Stomach smooth muscle (tissue), 2 donors: ENCODE measurements at regions not wholly inside any gene's neighbourhood (a gene's known extent, or its start where the extent isn't known, plus 50 kb on each side); places are given as distances from the start of the nearest gene placed in this dataset.

ENCODE experiments used
- H3K27ac ChIP-seq: one replicate; pipeline ENCODE4 v1.7.0; 2013; ENCODE audit warnings: mild to moderate bottlenecking, low read length, inconsistent platforms
- H3K27me3 ChIP-seq, 2 donors: one replicate each; pipeline ENCODE4 v1.7.0; 2013; ENCODE audit warnings: low read length in 2 of 2; ENCODE audit not compliant: insufficient read depth in 2 of 2, control insufficient read depth in 1 of 2
- H3K36me3 ChIP-seq, 2 donors: one replicate each; pipeline ENCODE4 v1.7.0; 2013; ENCODE audit warnings: low read length in 2 of 2; ENCODE audit not compliant: control insufficient read depth in 2 of 2, insufficient read depth in 2 of 2
- H3K4me1 ChIP-seq: one replicate; pipeline ENCODE4 v1.7.0; 2013; ENCODE audit warnings: low read length; ENCODE audit not compliant: control insufficient read depth, insufficient read depth
- H3K4me3 ChIP-seq, 2 donors: one replicate each; pipeline ENCODE4 v1.7.0; 2013; ENCODE audit warnings: low read length in 2 of 2
- H3K9ac ChIP-seq, 2 donors: one replicate each; pipeline ENCODE4 v1.7.0; 2013; ENCODE audit warnings: low read length in 2 of 2, mild to moderate bottlenecking in 1 of 2
- H3K9me3 ChIP-seq, 2 donors: one replicate each; pipeline ENCODE4 v1.7.0; 2013; ENCODE audit warnings: low read length in 2 of 2; ENCODE audit not compliant: control insufficient read depth in 2 of 2
- donor health status: healthy.
- donor health status: Pancreatic carcinoma.

DNA sequence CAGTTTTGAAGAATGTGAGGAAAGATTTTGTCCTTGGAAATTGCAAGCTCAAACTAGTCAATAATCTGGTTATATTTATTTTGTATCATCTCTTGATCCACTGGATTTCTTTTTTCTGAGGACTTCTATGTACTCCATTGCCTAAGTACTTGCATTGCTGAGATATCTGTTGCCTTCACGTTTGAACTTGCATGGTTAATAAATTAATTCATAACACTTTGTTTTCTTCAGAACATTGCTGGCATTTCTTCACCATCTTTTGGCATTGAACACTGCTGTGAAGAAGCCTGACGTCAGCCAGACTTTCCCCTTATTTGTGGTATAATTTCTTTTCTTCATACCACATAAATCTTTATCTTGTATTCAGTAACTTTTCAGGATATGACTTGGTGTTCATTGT, 246.0 kb upstream of the KIF2A start:
- H3K27me3 ChIP-seq: no peaks in the 10 kb centered on the region
- no peak overlapping the region for H3K27ac ChIP-seq
- no peaks in the 10 kb centered on the region for H3K4me1 ChIP-seq
- no peaks in the 10 kb centered on the region for H3K9me3 ChIP-seq
- no peak overlapping the region for H3K9ac ChIP-seq
- no peaks in the 10 kb centered on the region for H3K36me3 ChIP-seq
- H3K4me3 ChIP-seq: no peak overlapping the region

DNA sequence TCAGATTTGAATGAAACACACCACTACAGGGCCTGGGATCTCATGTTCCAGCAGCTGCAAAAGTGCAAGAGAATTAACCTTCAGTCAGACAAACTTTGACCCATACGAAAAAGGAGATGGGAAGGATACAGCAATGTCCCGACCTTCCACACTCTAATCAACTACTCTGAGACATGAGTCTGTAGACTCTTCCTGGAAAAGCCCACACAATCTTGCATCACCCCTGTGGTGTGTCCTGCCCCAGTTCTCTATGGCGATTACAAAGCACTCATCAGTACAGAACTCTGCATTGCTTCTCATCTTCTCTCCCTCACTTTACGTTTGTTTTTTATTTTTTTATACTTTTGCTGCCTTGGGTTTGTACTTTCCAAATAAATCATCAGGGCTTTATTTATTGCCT, 241.0 kb upstream of the KIF2A start:
- Histone ChIP-seq H3K9ac (no peak overlapping the region), H3K36me3 (no peaks in the 10 kb centered on the region), H3K27me3 (no peaks in the 10 kb centered on the region)

DNA sequence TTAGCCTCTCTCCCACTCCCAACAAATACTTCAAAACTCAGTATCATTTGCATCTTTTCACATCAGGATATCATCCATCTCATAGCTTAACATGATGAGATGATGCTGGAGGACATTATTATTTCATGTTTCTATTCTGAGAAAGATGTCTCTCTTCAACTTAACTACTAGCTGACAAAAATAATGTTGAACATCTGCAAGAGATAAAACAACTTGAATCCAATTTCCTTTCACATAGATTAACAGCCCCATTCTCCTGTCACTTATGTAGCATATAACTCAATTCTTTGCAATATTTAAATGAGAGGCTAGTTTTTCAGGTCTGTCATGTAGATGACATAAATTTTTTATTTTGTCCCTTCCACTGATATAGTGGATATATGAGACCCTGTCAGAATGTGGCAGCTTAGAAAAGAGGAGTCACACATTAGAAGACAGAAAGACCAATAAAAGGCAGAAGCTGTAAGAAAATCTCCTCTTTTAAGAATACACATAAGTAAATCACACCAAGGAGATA, 239.2 kb upstream of the KIF2A start:
- Histone ChIP-seq H3K27ac (no peak overlapping the region), H3K36me3 (no peaks in the 10 kb centered on the region), H3K4me3 (no peak overlapping the region), H3K27me3 (no peaks in the 10 kb centered on the region), H3K9ac (no peak overlapping the region), H3K9me3 (no peaks in the 10 kb centered on the region), H3K4me1 (no peaks in the 10 kb centered on the region)

More for the DNA sequence above, 241.0 kb upstream of the KIF2A start:
- Histone ChIP-seq H3K4me3 (no peak overlapping the region), H3K9me3 (no peaks in the 10 kb centered on the region), H3K4me1 (no peaks in the 10 kb centered on the region), H3K27ac (no peak overlapping the region)

DNA sequence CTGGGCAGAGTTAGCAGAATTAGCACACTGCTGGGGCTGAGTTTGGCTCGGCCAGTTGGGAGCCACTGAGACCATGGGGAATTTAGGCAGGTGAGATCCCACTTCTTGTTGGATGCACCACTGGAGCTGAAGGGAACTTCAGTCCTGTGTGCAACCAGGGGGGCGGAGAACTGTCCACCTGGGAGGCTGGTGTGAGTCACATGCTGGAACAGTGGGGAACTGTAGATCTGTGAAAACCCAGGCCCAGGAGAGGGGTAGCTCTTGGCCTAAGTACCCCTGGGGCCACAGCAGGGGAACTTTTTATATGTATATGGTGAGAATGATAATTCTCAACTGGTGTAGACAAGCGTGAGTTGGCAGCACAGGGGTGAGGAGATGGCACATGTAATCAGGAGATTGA, 237.5 kb upstream of the KIF2A start:
- H3K9me3 ChIP-seq: no peaks in the 10 kb centered on the region
- H3K27ac ChIP-seq: no peak overlapping the region
- no peak overlapping the region for H3K4me3 ChIP-seq
- no peak overlapping the region for H3K9ac ChIP-seq
- no peaks in the 10 kb centered on the region for H3K36me3 ChIP-seq
- H3K4me1 ChIP-seq: no peaks in the 10 kb centered on the region
- H3K27me3 ChIP-seq: no peaks in the 10 kb centered on the region

DNA sequence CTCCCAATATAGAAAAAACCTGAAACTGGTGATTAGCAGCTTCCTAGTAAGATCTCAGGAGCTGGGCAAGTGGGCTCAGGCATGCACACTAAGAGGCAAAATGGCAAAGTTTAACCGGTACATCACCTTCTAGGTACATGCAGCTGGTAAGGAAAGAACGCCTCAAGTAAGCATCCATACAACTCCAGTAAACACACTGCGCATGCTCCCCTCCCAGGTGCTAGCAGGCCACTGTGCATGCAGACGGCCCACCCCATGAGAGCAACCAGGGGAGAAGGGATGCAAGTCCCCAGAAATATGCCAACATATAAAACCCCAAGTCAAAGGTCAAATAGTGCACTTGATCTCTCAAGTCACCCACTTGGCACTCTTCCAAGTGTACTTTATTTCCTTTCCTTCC, 228.6 kb upstream of the KIF2A start:
- no peaks in the 10 kb centered on the region for H3K9me3 ChIP-seq
- no peak overlapping the region for H3K27ac ChIP-seq
- H3K4me3 ChIP-seq: no peak overlapping the region
- no peak overlapping the region for H3K9ac ChIP-seq
- no peaks in the 10 kb centered on the region for H3K4me1 ChIP-seq
- H3K27me3 ChIP-seq: no peaks in the 10 kb centered on the region
- no peaks in the 10 kb centered on the region for H3K36me3 ChIP-seq

DNA sequence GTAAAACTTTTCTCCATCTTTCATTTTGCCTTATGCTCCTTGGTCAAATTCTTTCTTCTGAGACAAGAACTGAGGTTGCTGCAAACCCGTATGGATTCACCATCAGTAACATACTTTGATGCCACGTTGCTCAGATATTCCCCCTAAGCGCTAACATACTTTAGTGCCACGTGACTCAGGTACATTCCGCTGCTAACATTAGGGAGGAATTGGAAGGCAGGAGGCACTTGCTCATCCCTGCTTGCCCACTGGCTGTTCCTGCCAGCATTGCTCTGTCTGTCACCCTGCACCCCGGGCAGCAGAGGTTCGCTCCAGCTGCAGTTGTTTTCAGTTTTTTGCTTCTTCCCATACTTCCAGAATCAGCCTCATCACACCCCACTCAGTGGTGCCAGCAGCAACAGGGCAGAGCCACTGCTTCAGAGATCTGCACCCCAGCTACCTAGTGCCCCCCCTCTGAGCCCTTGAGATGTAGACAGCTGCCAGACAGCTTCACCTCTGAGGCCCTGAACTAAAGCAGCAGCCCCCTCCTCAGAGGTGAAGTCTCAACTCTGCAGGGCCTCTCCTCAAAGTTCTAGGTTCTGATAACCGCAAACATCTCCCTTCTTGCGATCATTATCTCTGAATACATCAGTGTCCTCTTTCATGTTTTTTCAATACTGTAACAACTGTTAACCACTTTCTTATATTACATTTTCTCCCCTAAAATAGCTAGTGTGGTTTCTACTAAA, 228.0 kb upstream of the KIF2A start:
- H3K4me3 ChIP-seq: no peak overlapping the region
- H3K27ac ChIP-seq: no peak overlapping the region
- no peaks in the 10 kb centered on the region for H3K36me3 ChIP-seq
- no peaks in the 10 kb centered on the region for H3K27me3 ChIP-seq
- no peak overlapping the region for H3K9ac ChIP-seq
- no peaks in the 10 kb centered on the region for H3K4me1 ChIP-seq
- no peaks in the 10 kb centered on the region for H3K9me3 ChIP-seq

DNA sequence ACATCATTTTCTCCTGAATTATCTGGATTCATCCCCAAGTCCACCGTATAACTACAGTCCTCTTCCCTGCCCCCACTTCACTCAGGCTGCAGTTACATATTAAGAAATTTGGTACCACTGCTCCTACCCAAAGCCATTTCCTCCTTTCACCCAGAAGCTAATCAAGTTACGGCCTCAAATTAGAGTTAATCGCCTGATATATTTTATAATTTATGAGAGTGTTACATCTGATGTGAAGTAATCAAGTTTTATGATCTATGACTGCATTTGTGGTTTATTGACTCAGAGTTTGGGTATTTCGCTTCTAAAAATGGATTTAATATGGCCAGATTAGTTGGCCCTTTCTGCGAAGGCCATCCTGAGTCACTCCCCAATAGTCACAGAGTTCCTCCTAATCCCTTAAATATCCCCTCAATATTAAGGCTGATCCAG, 223.6 kb upstream of the KIF2A start:
- Histone ChIP-seq H3K4me1 (no peaks in the 10 kb centered on the region), H3K36me3 (no peaks in the 10 kb centered on the region), H3K4me3 (no peak overlapping the region), H3K27me3 (no peaks in the 10 kb centered on the region), H3K27ac (no peak overlapping the region), H3K9ac (no peak overlapping the region), H3K9me3 (no peaks in the 10 kb centered on the region)

DNA sequence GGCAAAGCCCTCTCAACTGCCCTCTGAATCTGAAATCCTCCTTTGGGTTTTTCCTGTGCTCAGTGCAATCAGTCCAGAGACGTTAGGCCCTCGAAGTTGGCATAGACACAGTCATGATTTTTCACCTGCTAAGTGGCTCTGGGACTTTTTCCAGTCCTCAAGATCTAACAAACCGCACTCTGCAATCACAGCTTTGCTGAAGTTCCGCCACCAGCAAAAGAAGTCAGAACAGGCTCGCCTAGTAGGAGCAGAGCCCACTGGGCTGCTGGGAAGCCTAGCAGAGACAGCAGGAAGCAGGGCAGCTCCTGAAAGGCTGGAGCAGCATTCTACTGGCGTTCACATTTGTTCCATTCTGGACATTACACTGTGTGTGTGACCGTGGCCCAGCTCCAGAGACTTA, 222.8 kb upstream of the KIF2A start:
- no peaks in the 10 kb centered on the region for H3K27me3 ChIP-seq
- H3K27ac ChIP-seq: no peak overlapping the region
- H3K9ac ChIP-seq: no peak overlapping the region
- H3K4me1 ChIP-seq: no peaks in the 10 kb centered on the region
- no peaks in the 10 kb centered on the region for H3K9me3 ChIP-seq
- no peak overlapping the region for H3K4me3 ChIP-seq
- no peaks in the 10 kb centered on the region for H3K36me3 ChIP-seq

DNA sequence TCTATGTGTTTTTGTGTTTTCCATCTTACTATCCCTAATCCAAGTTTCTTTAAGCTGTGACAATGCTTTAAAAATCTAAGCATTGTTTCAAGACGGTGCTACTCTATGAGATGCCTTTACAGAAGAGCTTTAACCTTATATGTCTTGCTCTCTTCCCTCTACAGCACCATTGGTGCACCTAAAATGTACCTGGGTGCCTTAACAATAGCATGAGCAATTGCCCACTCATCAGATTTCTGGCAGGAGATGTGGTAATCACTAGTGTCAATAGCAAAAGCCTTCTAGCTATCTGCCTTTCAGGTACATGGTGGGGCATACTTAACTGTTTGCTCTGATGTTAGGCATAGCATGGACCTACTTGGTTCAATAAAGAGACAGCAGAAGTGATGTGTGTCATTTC, 222.3 kb upstream of the KIF2A start:
- H3K27ac ChIP-seq: no peak overlapping the region
- no peaks in the 10 kb centered on the region for H3K27me3 ChIP-seq
- H3K4me3 ChIP-seq: no peak overlapping the region
- no peaks in the 10 kb centered on the region for H3K4me1 ChIP-seq
- H3K9ac ChIP-seq: no peak overlapping the region
- no peaks in the 10 kb centered on the region for H3K36me3 ChIP-seq
- H3K9me3 ChIP-seq: no peaks in the 10 kb centered on the region

DNA sequence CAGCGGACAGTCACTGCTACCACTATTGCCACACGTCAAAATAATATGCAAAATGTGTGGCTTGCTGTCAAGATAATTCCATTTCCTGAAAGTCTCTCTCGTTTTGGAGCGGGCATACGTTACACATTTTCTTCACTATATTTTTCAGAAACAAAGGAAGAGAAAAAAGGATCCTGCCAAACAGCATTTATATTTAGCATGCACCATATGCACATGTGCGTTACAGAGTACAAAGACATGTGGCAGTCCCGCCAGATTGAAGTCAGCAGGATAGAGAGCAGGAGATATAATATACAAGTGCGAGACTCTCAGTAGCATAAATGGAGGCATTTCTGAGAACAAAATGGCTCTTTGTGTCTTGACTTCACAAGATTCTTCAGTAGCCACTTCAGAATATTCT, 221.6 kb upstream of the KIF2A start:
- Histone ChIP-seq H3K9ac (no peak overlapping the region), H3K27me3 (no peaks in the 10 kb centered on the region), H3K27ac (no peak overlapping the region), H3K4me1 (no peaks in the 10 kb centered on the region), H3K4me3 (no peak overlapping the region), H3K9me3 (no peaks in the 10 kb centered on the region), H3K36me3 (no peaks in the 10 kb centered on the region)

DNA sequence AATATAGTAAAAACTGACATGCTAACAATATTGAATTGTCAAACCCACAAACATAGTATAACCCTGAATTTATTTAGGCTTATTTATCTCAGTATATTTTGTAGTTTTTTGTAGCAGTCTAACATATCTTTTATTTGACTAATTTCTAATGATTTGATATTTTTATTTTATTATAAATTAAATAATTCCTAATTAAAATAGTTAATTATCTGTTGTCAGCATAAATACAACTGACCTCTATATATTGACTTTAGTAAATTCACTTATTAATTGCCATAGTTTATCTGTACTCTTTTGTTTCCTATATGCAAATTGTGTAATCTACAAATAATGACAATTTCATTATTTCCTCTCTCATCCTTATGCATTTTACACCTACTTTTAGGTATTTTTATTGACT, 215.1 kb upstream of the KIF2A start:
- H3K27me3 ChIP-seq: no peaks in the 10 kb centered on the region
- no peak overlapping the region for H3K9ac ChIP-seq
- H3K4me1 ChIP-seq: peaks cover 4% of the 10 kb centered on the region
- no peak overlapping the region for H3K4me3 ChIP-seq
- no peaks in the 10 kb centered on the region for H3K9me3 ChIP-seq
- no peak overlapping the region for H3K27ac ChIP-seq
- H3K36me3 ChIP-seq: no peaks in the 10 kb centered on the region
